Right ventricle myocardium inferior (tissue), 1 donor: ENCODE measurements at regions not wholly inside any gene's neighbourhood (a gene's known extent, or its start where the extent isn't known, plus 50 kb on each side); places are given as distances from the start of the nearest gene placed in this dataset.
A peak's percentile ranks its signal among the peaks of the same experiment; 100 is the strongest.
"Not testable (repeated sequence)": the region's sequence is repeated elsewhere in the genome, so short reads cannot be mapped to it uniquely, and the experiment has no call there.

ENCODE experiments used
- ATAC-seq: fragments of 200-7000 bp; cut with Tn5 transposase; one replicate; pipeline ENCODE4 v1.9.1; 2020; ENCODE audit warnings: mild to moderate bottlenecking, moderate library complexity
- DNase-seq: peaks from one replicate; pipeline ENCODE4 v3.0.0; 2021; ENCODE audit errors: missing footprints
- intact Hi-C: fragments of 100-400 bp; cut with DNase I; formaldehyde crosslinking; loops from one replicate; pipeline ENCODE4 v1.11.0; 2022
- donor health status: DM: no; HTN: yes; CAD: no; lungs with severe emphysema.

- ATAC-seq (no peak), DNase-seq (no peak)
- intact Hi-C loops = no loop called here
Observed at GRCh38 chr6:159601211-159601610, 91.8 kb downstream of the SOD2 start.

DNA sequence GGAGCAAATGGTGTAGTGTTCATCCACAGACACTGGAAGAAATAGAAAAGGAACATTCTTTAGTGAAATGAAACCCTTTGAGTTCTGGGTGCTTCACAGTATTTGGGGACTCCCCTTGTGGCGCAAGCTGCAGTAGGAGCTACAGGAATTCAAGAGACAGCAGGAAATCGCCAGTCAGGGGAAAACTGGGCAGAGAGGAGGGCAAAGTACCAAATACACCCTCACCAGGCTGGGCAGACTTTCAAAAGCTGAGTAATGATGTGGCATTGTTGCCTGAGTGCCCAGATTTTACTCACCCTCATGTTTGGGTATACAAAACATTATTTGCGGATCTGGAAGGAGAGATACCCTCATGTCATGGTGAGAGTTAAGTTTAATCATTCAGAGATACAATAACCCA is 97.9 kb downstream of the SOD2 start:
- no peak for ATAC-seq
- intact Hi-C loops = no loop called here
- DNase-seq = no peak

DNA sequence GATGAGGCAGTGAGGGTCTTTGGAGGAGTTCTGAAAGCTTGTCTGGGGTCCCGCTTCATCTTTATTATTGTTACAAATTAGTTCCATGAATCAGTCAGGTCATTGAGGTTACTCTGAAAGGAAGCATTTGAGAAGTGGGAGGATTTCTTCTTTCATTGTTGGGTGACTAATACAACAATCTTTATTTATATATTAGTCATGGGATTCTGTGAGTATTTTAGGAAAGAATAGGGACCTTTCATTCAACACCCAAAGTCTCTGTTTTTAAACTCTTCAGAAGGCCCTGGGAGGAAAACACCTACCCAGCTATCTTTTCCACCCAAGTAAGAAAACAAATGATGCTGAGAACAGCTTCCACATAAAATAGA is 98.3 kb downstream of the SOD2 start:
- DNase-seq (no peak), ATAC-seq (no peak)
- intact Hi-C loops = no loop called here

DNA sequence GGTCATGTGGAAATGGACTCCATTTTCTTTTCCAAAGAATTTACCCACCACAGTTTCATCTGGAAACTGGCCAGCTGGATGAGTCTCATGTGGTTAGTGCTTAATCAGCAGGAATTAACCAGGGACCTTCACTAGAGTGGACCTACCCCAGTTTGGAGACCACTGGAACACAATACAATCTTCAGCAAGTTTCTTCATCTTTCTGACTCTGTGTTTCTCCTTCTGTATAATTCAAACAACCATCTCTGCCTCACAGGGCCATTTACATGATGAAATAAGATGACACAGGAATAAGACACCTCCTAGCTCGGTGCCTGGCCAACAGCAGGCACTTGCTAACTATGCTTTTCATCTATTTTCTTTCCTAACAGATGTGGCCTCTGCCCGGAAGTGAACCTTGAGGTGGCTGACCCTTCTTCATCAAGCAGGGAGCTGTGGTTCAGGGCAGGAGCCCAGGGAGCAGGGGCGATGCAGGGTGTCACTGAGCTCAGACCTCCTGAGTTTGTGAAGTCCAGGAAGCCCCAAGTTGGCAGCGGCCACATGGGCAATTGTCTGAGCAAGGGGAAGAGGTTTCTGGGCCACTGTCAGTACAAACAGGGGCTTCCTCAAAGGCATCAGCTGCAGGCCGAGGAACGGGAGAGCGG is 98.8 kb downstream of the SOD2 start:
- no peak for ATAC-seq
- DNase-seq = no peak
- intact Hi-C loops = no loop called here

DNA sequence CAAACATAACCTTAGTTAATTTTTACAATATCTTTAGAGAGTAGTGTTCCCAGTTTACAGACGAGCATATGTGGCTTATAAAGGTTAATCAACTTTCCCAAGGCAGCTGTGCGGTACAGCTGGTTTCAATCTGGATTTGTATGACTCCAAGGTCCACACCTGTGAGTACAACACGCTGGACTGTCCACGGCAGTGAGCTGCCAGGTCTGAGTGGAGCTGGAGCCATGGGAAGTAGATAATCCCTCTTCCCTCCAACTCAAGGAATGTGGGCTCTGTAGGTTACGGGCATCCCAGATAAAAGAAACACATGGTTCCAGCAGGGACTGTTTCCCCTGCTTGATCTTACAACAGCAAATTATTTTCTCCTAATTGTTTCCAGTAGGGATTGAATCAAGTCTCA is 102.2 kb downstream of the SOD2 start:
- ATAC-seq (no peak), DNase-seq (no peak)
- intact Hi-C loops = no loop called here

GRCh38 chr6:159586684-159587083 is 106.4 kb downstream of the SOD2 start:
- ATAC-seq = no peak
- intact Hi-C loops = no loop called here

GRCh38 chr6:159582736-159583135 is 110.3 kb downstream of the SOD2 start:
- DNase-seq = no peak
- no peak for ATAC-seq
- intact Hi-C loops = no loop called here

More at GRCh38 chr6:159586684-159587083, 106.4 kb downstream of the SOD2 start:
- no peak for DNase-seq

GRCh38 chr6:159578629-159579028 is 114.4 kb downstream of the SOD2 start:
- intact Hi-C loops = no loop called here
- no peak for ATAC-seq
- no peak for DNase-seq

GRCh38 chr6:159577564-159577963 is 115.5 kb downstream of the SOD2 start:
- DNase-seq (no peak), ATAC-seq (no peak)
- intact Hi-C loops = no loop called here

DNA sequence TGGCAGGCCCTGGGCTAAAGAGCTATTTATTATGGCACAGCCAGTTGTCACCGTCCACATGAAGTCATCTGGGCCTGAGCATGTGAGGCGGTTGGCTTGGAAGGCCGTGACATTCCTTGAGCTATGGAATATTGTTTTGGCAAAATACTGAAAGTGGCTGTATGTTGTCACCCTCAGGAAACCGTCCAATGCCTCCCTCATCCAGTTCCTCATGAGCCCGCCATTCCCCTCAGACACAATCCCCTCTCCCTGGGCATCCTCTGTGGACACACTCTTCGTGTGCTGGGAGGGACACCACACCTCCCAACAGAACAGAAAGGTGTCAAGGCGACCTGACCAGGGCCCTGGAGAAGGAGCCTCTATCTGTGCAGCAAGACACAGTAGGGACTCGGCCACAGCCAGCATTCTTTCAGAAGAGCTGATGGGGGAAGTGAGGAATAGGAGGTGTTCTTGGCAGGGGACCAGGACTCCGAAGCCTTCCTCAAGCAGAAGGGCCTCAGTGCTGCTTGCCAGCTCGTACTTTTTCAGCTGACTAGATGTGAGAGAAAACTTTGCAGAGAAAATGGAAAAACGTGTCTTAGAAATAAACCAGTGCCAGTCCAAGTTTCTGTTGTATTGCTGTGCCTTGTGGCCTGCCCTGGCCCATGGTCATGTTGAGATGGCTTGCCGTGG is 120.5 kb downstream of the SOD2 start:
- ATAC-seq = peak; percentile 48
- no peak for DNase-seq
- intact Hi-C loops = no loop called here

DNA sequence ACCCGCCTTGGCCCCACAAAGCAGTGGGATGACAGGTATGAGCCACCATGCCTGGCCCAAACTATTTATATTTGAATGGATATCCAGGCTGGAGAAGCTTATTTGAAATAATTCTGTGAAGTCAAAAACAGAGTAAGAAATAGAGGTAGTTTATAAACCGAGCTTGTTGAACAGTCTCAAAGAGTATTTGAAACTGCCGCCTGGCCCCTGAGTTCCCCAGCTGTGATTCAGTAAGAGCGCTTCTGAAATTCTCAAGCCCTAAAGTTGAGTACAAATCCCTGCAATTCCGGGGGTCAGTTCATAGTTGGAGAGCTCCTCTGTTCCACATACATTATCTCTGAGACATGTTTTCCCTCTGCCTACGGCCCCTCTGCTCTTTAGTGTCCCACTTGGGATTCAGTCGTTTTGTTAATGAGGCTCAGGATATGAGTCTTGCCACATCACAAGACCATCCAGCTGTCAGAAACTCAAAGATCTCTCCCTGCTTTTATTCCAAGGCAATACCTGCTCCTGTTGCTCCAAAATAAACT is 127.8 kb downstream of the SOD2 start:
- no peak for ATAC-seq
- no peak for DNase-seq
- intact Hi-C loops = no loop called here

GRCh38 chr6:159564456-159564855 is 128.6 kb downstream of the SOD2 start:
- ATAC-seq (no peak), DNase-seq (no peak)
- intact Hi-C loops = no loop called here

DNA sequence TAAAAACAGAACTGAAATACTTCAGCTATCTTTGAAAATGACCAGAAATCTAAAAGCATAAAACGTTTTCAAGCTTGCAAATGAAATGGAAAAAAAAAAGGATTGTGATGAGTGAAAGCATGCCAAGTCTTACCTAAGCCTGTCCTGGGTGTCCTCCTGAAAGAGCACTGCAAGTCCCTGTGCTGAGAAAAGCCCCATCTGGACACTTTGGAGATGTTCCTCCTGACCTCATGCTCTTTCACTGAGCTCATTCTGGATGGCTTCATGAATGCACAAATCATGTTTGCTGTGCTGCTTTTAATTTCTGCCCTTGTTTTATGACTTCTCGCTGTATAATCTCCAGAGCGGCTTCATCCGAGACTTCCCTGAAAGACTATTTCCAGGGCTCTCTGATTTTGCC is 136.0 kb downstream of the SOD2 start:
- DNase-seq (no peak), ATAC-seq (peak; percentile 93)
- intact Hi-C loops = no loop called here

GRCh38 chr6:159555082-159555875 is 137.8 kb downstream of the SOD2 start:
- ATAC-seq (peak; percentile 40), DNase-seq (no peak)
- intact Hi-C loops = no loop called here

DNA sequence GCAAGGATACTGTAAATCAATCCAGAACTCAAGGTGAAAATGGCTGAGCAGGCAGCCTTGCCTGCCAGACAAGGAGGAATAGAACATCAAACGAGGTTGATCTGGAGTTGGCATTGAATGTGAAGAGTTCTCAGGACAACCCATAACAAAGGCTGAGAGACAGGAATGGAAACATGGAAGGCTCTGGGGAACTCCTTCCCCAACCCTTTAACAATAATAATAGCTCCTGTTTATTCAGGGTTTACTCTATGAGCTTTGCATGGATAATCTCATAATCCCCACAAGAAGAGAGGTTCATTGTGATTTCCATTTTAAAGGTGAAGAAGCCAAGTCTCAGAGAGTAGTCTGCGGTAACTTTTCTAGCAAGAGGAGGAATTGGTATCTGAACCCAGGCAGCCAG is 151.7 kb downstream of the SOD2 start:
- DNase-seq = no peak
- no peak for ATAC-seq

GRCh38 chr6:159540883-159541282 is 152.2 kb downstream of the SOD2 start:
- intact Hi-C loops = no loop called here
- no peak for ATAC-seq
- no peak for DNase-seq

More for the DNA sequence above, 151.7 kb downstream of the SOD2 start:
- intact Hi-C loops = no loop called here

GRCh38 chr6:159540152-159540551 is 152.9 kb downstream of the SOD2 start:
- ATAC-seq (no peak), DNase-seq (no peak)
- intact Hi-C loops = no loop called here

- intact Hi-C loops, ATAC-seq, DNase-seq: not testable (repeated sequence)
Observed at GRCh38 chr6:159538031-159538430, 155.0 kb downstream of the SOD2 start.

- no peak for ATAC-seq
- intact Hi-C loops = no loop called here
- no peak for DNase-seq
Observed at GRCh38 chr6:159535656-159536350, 157.2 kb downstream of the SOD2 start.
